Thyroid gland (tissue), 4 donors: ENCODE measurements at regions not wholly inside any gene's neighbourhood (a gene's known extent, or its start where the extent isn't known, plus 50 kb on each side); places are given as distances from the start of the nearest gene placed in this dataset.

ENCODE experiments used
- DNase-seq, 2 donors: peaks; one replicate each; pipeline ENCODE4 v3.0.0-alpha.2; 2019
- H3K27ac ChIP-seq, 3 donors: fragments of 200-600 bp; sonication (generic); 1 replicate in 2 of 3; 2 replicates in 1 of 3; pipeline ENCODE4 v1.5.1; 2016 to 2019; ENCODE audit warnings: mild to moderate bottlenecking in 1 of 3, moderate library complexity in 1 of 3
- H3K27me3 ChIP-seq: fragments of 200-600 bp; sonication (generic); one replicate; pipeline ENCODE4 v1.5.1; 2019
- H3K36me3 ChIP-seq, 2 donors: fragments of 200-600 bp; sonication (generic); one replicate each; pipeline ENCODE4 v1.5.1; 2016 to 2019
- H3K4me1 ChIP-seq, 2 donors: fragments of 200-600 bp; sonication (generic); one replicate each; pipeline ENCODE4 v1.5.1; 2017 to 2019
- H3K4me3 ChIP-seq, 3 donors: fragments of 200-600 bp; sonication (generic); replicated peaks in 1 of 3; 1 replicate in 2 of 3; 2 replicates in 1 of 3; pipeline ENCODE4 v1.5.1; 2016; ENCODE audit warnings: mild to moderate bottlenecking in 1 of 3
- H3K9me3 ChIP-seq: fragments of 200-600 bp; sonication (generic); one replicate; pipeline ENCODE4 v1.5.1; 2017
- CTCF ChIP-seq, 6 experiments: fragments of 200-600 bp in 3 of 6; fragments of 450-650 bp in 3 of 6; sonication (generic) in 3 of 6; IDR thresholded peaks; one replicate each; pipeline ENCODE4 v1.5.1; 2016 to 2019; ENCODE audit warnings: antibody characterized with exemption in 6 of 6, mild to moderate bottlenecking in 2 of 6, inconsistent platforms in 1 of 6, moderate library complexity in 1 of 6
- POLR2A ChIP-seq, 2 donors: fragments of 450-650 bp; IDR thresholded peaks; one replicate each; pipeline ENCODE4 v1.6.1; 2017; ENCODE audit warnings: antibody characterized with exemption in 2 of 2, mild to moderate bottlenecking in 2 of 2, moderate library complexity in 1 of 2
- WGBS, 2 donors: methylation state at CpG; one replicate each; pipeline ENCODE4 v1.1.5; 2017; 5-methylcytosine and 5-hydroxymethylcytosine counted together
- intact Hi-C: fragments of 100-400 bp; cut with DNase I; formaldehyde crosslinking; loops from one replicate; pipeline ENCODE4 v1.15.1; 2023

- no peaks in the 10 kb centered on the region for H3K4me1 ChIP-seq
- no peaks in the 10 kb centered on the region for H3K36me3 ChIP-seq
- no peak overlapping the region for H3K4me3 ChIP-seq
- no peaks in the 10 kb centered on the region for H3K27me3 ChIP-seq
- H3K9me3 ChIP-seq = no peaks in the 10 kb centered on the region
- no peak for TF ChIP-seq CTCF (IDR thresholded peaks at IDR 0.05)
- TF ChIP-seq POLR2A (IDR thresholded peaks at IDR 0.05) = no peak
- DNase-seq = no peak
- intact Hi-C loops = no loop called here
- 91 to 92% methylated on average over 10 of the region's 10 CpGs for WGBS, 2 donors
- no peak overlapping the region for H3K27ac ChIP-seq
Observed at GRCh38 chr22:47342446-47342845, 580.0 kb downstream of the TBC1D22A start.

- no peak for DNase-seq
- H3K9me3 ChIP-seq = no peaks in the 10 kb centered on the region
- H3K27me3 ChIP-seq = no peaks in the 10 kb centered on the region
- intact Hi-C loops = no loop called here
- H3K4me1 ChIP-seq = no peaks in the 10 kb centered on the region
- no peak for TF ChIP-seq CTCF (IDR thresholded peaks at IDR 0.05)
- TF ChIP-seq POLR2A (IDR thresholded peaks at IDR 0.05) = no peak
- no peak overlapping the region for H3K4me3 ChIP-seq
- 83 to 90% methylated on average over 7 of the region's 7 CpGs for WGBS, 2 donors
- H3K27ac ChIP-seq = no peak overlapping the region
- no peaks in the 10 kb centered on the region for H3K36me3 ChIP-seq
Observed at GRCh38 chr22:47341464-47341863, 579.0 kb downstream of the TBC1D22A start.

- Histone ChIP-seq H3K36me3 (no peaks in the 10 kb centered on the region), H3K4me3 (no peak overlapping the region), H3K4me1 (no peaks in the 10 kb centered on the region), H3K9me3 (no peaks in the 10 kb centered on the region), H3K27ac (no peak overlapping the region), H3K27me3 (no peaks in the 10 kb centered on the region)
- TF ChIP-seq CTCF (IDR thresholded peaks at IDR 0.05) (no peak), POLR2A (IDR thresholded peaks at IDR 0.05) (no peak)
- WGBS, 2 donors = 80 to 82% methylated on average over 5 of the region's 5 CpGs
- intact Hi-C loops = no loop called here
- DNase-seq = no peak
Observed at GRCh38 chr22:47340851-47341436, 578.5 kb downstream of the TBC1D22A start.

- H3K9me3 ChIP-seq = no peaks in the 10 kb centered on the region
- no peak overlapping the region for H3K27ac ChIP-seq
- WGBS, 2 donors = 48 to 50% methylated on average over 8 of the region's 8 CpGs
- intact Hi-C loops = no loop called here
- DNase-seq = no peak
- H3K4me3 ChIP-seq = no peak overlapping the region
- H3K4me1 ChIP-seq = no peaks in the 10 kb centered on the region
- TF ChIP-seq CTCF (IDR thresholded peaks at IDR 0.05) = no peak
- no peak for TF ChIP-seq POLR2A (IDR thresholded peaks at IDR 0.05)
- H3K27me3 ChIP-seq = no peaks in the 10 kb centered on the region
- H3K36me3 ChIP-seq = no peaks in the 10 kb centered on the region
Observed at GRCh38 chr22:47337161-47337621, 574.7 kb downstream of the TBC1D22A start.

GRCh38 chr22:47335958-47336357 is 573.5 kb downstream of the TBC1D22A start:
- Histone ChIP-seq H3K9me3 (no peaks in the 10 kb centered on the region), H3K27me3 (no peaks in the 10 kb centered on the region), H3K36me3 (no peaks in the 10 kb centered on the region), H3K4me1 (no peaks in the 10 kb centered on the region), H3K4me3 (no peak overlapping the region), H3K27ac (no peak overlapping the region)
- intact Hi-C loops = no loop called here
- TF ChIP-seq CTCF (IDR thresholded peaks at IDR 0.05) (no peak), POLR2A (IDR thresholded peaks at IDR 0.05) (no peak)
- no peak for DNase-seq
- WGBS, 2 donors = 94 to 95% methylated on average over 3 of the region's 3 CpGs
